ENCODE measurements at regions not wholly inside any gene's neighbourhood (a gene's known extent, or its start where the extent isn't known, plus 50 kb on each side); places are given as distances from the start of the nearest gene placed in this dataset.

GRCh38 chr1:157438613-157439012 is 113.7 kb downstream of the FCRL5 start:
- no peak overlapping the region for H3K4me3 ChIP-seq
- H3K27me3 ChIP-seq (replicated peaks in 1 of 7) = peaks cover 0 to 4% (median 0%) of the 10 kb centered on the region in 7 donors
- DNase-seq = no peak
- H3K9me3 ChIP-seq = no peaks in the 10 kb centered on the region
- H3K36me3 ChIP-seq = no peaks in the 10 kb centered on the region
- no peak overlapping the region for H3K27ac ChIP-seq
- TF ChIP-seq, protein P1, sequence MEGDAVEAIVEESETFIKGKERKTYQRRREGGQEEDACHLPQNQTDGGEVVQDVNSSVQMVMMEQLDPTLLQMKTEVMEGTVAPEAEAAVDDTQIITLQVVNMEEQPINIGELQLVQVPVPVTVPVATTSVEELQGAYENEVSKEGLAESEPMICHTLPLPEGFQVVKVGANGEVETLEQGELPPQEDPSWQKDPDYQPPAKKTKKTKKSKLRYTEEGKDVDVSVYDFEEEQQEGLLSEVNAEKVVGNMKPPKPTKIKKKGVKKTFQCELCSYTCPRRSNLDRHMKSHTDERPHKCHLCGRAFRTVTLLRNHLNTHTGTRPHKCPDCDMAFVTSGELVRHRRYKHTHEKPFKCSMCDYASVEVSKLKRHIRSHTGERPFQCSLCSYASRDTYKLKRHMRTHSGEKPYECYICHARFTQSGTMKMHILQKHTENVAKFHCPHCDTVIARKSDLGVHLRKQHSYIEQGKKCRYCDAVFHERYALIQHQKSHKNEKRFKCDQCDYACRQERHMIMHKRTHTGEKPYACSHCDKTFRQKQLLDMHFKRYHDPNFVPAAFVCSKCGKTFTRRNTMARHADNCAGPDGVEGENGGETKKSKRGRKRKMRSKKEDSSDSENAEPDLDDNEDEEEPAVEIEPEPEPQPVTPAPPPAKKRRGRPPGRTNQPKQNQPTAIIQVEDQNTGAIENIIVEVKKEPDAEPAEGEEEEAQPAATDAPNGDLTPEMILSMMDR (IDR thresholded peaks at IDR 0.05 in 8 of 11, conservative IDR thresholded peaks at IDR 0.05 in 3 of 11) = no peak
- no peak for TF ChIP-seq POLR2AphosphoS5 (IDR thresholded peaks at IDR 0.05)
- no peak for TF ChIP-seq POLR2A (IDR thresholded peaks at IDR 0.05)
- intact Hi-C loops (cut with DNase I; ENCODE audit: low total_unique reads) = no loop called here
- no peaks in the 10 kb centered on the region for H3K4me1 ChIP-seq

DNA sequence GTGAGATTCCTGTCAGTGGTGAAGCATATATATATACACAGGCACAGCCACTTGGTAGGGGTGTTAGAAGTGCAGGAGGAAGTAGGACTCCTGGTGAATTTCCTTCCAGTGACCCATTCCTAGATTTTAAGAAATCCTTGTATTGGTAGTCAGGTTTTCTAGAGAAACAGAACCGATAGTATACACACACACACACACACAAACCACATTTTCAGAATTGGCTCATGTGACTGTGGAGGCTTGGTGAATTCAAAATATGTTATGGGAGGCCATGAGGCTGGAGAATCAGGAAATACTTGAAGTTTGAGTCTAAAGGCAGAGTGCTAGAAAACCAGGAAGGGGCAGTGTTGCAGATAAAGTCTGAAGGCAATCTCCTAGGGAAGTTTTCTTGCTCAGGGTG is 114.2 kb downstream of the FCRL5 start:
- TF ChIP-seq POLR2AphosphoS5 (IDR thresholded peaks at IDR 0.05) (no peak), POLR2A (IDR thresholded peaks at IDR 0.05) (no peak)
- TF ChIP-seq, protein P1 (IDR thresholded peaks at IDR 0.05 in 8 of 11, conservative IDR thresholded peaks at IDR 0.05 in 3 of 11) = no peak
- no peaks in the 10 kb centered on the region for H3K4me1 ChIP-seq
- no peak overlapping the region for H3K27ac ChIP-seq
- intact Hi-C loops (cut with DNase I; ENCODE audit: low total_unique reads) = no loop called here
- no peaks in the 10 kb centered on the region for H3K9me3 ChIP-seq
- no peak for DNase-seq
- H3K4me3 ChIP-seq = no peak overlapping the region
- WGBS, 5 donors = 36 to 58% (median 54%) methylated on average over 1 of the region's 1 CpG
- H3K27me3 ChIP-seq (replicated peaks in 1 of 7) = peaks cover 0 to 4% (median 0%) of the 10 kb centered on the region in 7 donors
- no peaks in the 10 kb centered on the region for H3K36me3 ChIP-seq

- H3K27ac ChIP-seq = no peak overlapping the region
- WGBS, 5 donors = 75 to 91% (median 82%) methylated on average over 4 of the region's 4 CpGs
- DNase-seq = no peak
- no peaks in the 10 kb centered on the region for H3K4me1 ChIP-seq
- H3K36me3 ChIP-seq = no peaks in the 10 kb centered on the region
- no peaks in the 10 kb centered on the region for H3K9me3 ChIP-seq
- peaks cover 0 to 4% (median 0%) of the 10 kb centered on the region in 7 donors for H3K27me3 ChIP-seq (replicated peaks in 1 of 7)
- intact Hi-C loops (cut with DNase I; ENCODE audit: low total_unique reads) = no loop called here
- H3K4me3 ChIP-seq = no peak overlapping the region
- no peak for TF ChIP-seq POLR2A (IDR thresholded peaks at IDR 0.05)
- no peak for TF ChIP-seq POLR2AphosphoS5 (IDR thresholded peaks at IDR 0.05)
- TF ChIP-seq, protein P1 (IDR thresholded peaks at IDR 0.05 in 8 of 11, conservative IDR thresholded peaks at IDR 0.05 in 3 of 11) = no peak
These were observed 115.0 kb downstream of the FCRL5 start for GRCh38 chr1:157437296-157437695.

DNA sequence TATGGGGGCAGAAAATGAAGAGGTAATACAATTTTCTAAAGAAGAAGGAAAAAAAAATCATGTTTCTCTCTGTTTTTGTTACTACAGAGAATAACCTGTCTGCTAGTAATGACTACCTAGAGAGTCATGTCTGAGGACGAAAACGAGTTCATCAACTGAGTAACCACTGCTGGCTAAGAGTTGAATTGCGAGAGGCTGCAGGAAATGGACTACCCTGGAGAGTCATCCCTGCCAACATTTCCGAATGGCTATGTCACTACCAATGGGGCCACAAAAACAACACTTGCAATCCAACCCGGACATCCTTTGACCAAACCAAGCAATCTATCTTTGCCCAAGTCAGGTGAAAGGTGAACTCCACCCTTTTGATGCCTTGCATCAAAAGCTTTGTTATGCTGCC is 120.6 kb downstream of the FCRL5 start:
- 89 to 92% (median 89%) methylated on average over 5 of the region's 5 CpGs for WGBS, 5 donors
- H3K36me3 ChIP-seq = no peaks in the 10 kb centered on the region
- H3K9me3 ChIP-seq = no peaks in the 10 kb centered on the region
- H3K27me3 ChIP-seq (replicated peaks in 1 of 7) = peaks cover 0 to 4% (median 0%) of the 10 kb centered on the region in 7 donors
- H3K4me1 ChIP-seq = peaks cover 0 to 7% (median 0%) of the 10 kb centered on the region in 6 donors
- intact Hi-C loops (cut with DNase I; ENCODE audit: low total_unique reads) = no loop called here
- no peak overlapping the region for H3K4me3 ChIP-seq
- no peak for DNase-seq
- no peak overlapping the region for H3K27ac ChIP-seq
- TF ChIP-seq POLR2AphosphoS5 (IDR thresholded peaks at IDR 0.05) (no peak), POLR2A (IDR thresholded peaks at IDR 0.05) (no peak)
- TF ChIP-seq, protein P1 (IDR thresholded peaks at IDR 0.05 in 8 of 11, conservative IDR thresholded peaks at IDR 0.05 in 3 of 11) = no peak

Measured in spleen (tissue), 11 donors.